ENCODE measurements at regions not wholly inside any gene's neighbourhood (a gene's known extent, or its start where the extent isn't known, plus 50 kb on each side); places are given as distances from the start of the nearest gene placed in this dataset.

DNA sequence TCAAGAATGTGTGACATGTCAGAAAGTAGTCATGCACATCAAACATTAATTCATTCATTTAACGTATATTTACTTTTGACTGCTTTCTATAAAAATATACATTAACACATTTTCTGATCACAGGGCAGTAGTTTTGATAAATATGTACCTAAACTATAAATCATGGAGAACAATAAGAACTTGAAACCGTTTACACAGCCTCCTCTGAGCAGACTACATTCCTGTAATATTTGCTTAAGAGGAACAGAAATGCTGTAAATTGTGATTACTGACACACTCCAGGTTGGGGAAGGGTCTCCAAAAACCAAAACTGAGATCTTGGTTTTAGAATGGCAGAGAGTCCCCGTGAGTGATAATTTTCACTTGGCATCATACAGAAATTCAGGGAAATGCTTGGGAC is 120.7 kb upstream of the PPARGC1A start:
- H3K4me3 ChIP-seq (ENCODE audit: low read length) = no peak overlapping the region
- Mint-ChIP-seq H3K9me3 (peaks cover 4 to 7% of the 10 kb centered on the region in 2 donors), H3K27me3 (ENCODE audit: low read depth in 2 of 2) (no peaks in the 10 kb centered on the region), H3K36me3 (no peaks in the 10 kb centered on the region), H3K4me1 (no peaks in the 10 kb centered on the region), H3K4me3 (no peak overlapping the region), H3K27ac (no peak overlapping the region)
- WGBS (ENCODE audit: insufficient coverage) = 43% methylated on average over 2 of the region's 3 CpGs
- H3K27ac ChIP-seq (ENCODE audit: low read length) = no peak overlapping the region
- peaks cover 3% of the 10 kb centered on the region for H3K9me3 ChIP-seq (ENCODE audit: control insufficient read depth, insufficient read depth, low read length)
- H3K4me1 ChIP-seq (ENCODE audit: control insufficient read depth, insufficient read depth, low read length) = no peaks in the 10 kb centered on the region
- TF ChIP-seq, protein P1, sequence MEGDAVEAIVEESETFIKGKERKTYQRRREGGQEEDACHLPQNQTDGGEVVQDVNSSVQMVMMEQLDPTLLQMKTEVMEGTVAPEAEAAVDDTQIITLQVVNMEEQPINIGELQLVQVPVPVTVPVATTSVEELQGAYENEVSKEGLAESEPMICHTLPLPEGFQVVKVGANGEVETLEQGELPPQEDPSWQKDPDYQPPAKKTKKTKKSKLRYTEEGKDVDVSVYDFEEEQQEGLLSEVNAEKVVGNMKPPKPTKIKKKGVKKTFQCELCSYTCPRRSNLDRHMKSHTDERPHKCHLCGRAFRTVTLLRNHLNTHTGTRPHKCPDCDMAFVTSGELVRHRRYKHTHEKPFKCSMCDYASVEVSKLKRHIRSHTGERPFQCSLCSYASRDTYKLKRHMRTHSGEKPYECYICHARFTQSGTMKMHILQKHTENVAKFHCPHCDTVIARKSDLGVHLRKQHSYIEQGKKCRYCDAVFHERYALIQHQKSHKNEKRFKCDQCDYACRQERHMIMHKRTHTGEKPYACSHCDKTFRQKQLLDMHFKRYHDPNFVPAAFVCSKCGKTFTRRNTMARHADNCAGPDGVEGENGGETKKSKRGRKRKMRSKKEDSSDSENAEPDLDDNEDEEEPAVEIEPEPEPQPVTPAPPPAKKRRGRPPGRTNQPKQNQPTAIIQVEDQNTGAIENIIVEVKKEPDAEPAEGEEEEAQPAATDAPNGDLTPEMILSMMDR (IDR thresholded peaks at IDR 0.05) = no peak
- no peaks in the 10 kb centered on the region for H3K27me3 ChIP-seq (ENCODE audit: control insufficient read depth, insufficient read depth, low read length)
- H3K36me3 ChIP-seq (ENCODE audit: control insufficient read depth, insufficient read depth, low read length) = no peaks in the 10 kb centered on the region
- ATAC-seq (no peak), DNase-seq (no peak)
- intact Hi-C loops (cut with micrococcal nuclease) = no loop called here

DNA sequence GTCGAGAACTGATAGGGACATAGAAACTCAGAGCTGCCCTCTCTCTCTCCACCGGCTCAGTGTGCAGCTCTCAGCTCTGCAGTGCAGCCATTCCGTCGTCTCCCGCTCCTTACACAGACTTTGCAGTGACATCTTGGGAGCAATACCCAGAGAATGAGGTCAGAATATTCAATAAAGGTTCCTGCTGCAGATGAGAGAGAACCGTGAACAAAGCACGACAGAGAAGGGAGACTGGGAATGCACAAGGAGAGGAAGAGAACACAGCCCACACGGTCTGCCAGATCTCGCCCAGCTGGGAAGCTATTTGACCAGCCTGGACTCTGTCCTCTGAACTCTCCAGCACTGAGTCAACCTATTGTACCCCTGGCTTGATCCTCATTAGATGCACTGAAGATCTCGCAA is 118.0 kb upstream of the PPARGC1A start:
- 82% methylated on average over 10 of the region's 10 CpGs for WGBS (ENCODE audit: insufficient coverage)
- no peak overlapping the region for H3K4me3 Mint-ChIP-seq
- H3K27me3 Mint-ChIP-seq (ENCODE audit: low read depth in 2 of 2) = no peaks in the 10 kb centered on the region
- peaks cover 4 to 6% of the 10 kb centered on the region in 2 donors for H3K9me3 Mint-ChIP-seq
- H3K27ac Mint-ChIP-seq = no peak overlapping the region
- H3K36me3 ChIP-seq (ENCODE audit: control insufficient read depth, insufficient read depth, low read length) = no peaks in the 10 kb centered on the region
- no peaks in the 10 kb centered on the region for H3K4me1 ChIP-seq (ENCODE audit: control insufficient read depth, insufficient read depth, low read length)
- TF ChIP-seq, protein P1 (IDR thresholded peaks at IDR 0.05) = no peak
- DNase-seq (no peak), ATAC-seq (no peak)
- no peak overlapping the region for H3K4me3 ChIP-seq (ENCODE audit: low read length)
- no peaks in the 10 kb centered on the region for H3K4me1 Mint-ChIP-seq
- intact Hi-C loops (cut with micrococcal nuclease) = no loop called here
- H3K27me3 ChIP-seq (ENCODE audit: control insufficient read depth, insufficient read depth, low read length) = no peaks in the 10 kb centered on the region
- no peaks in the 10 kb centered on the region for H3K9me3 ChIP-seq (ENCODE audit: control insufficient read depth, insufficient read depth, low read length)
- no peak overlapping the region for H3K27ac ChIP-seq (ENCODE audit: low read length)
- no peaks in the 10 kb centered on the region for H3K36me3 Mint-ChIP-seq

DNA sequence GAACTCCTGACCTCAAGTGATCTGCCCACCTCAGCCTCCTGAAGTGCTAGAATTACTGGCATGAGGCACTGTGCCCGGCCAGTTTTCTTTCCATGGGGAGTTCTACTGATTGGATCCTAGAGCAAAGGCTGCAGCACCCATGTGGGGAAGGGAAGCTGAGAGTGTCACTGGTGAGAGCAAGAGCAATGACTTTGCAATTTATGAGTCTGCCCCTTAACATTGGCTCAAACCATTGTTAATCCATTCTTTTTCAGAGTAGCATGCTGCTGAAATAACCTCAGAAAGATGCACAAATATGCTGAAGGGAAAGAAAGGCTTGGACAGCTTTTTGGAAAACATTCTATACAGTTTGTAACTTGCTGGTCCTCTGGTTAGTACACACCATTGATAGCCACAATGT is 116.4 kb upstream of the PPARGC1A start:
- Mint-ChIP-seq H3K36me3 (no peaks in the 10 kb centered on the region), H3K4me1 (no peaks in the 10 kb centered on the region), H3K27me3 (ENCODE audit: low read depth in 2 of 2) (no peaks in the 10 kb centered on the region), H3K9me3 (peaks cover 6 to 7% of the 10 kb centered on the region in 2 donors), H3K27ac (no peak overlapping the region), H3K4me3 (no peak overlapping the region)
- no peaks in the 10 kb centered on the region for H3K9me3 ChIP-seq (ENCODE audit: control insufficient read depth, insufficient read depth, low read length)
- intact Hi-C loops (cut with micrococcal nuclease) = no loop called here
- ATAC-seq = no peak
- no peaks in the 10 kb centered on the region for H3K27me3 ChIP-seq (ENCODE audit: control insufficient read depth, insufficient read depth, low read length)
- DNase-seq = no peak
- TF ChIP-seq, protein P1 (IDR thresholded peaks at IDR 0.05) = no peak
- WGBS (ENCODE audit: insufficient coverage) = 67% methylated on average over 1 of the region's 1 CpG
- no peak overlapping the region for H3K27ac ChIP-seq (ENCODE audit: low read length)
- H3K36me3 ChIP-seq (ENCODE audit: control insufficient read depth, insufficient read depth, low read length) = no peaks in the 10 kb centered on the region
- no peak overlapping the region for H3K4me3 ChIP-seq (ENCODE audit: low read length)
- no peaks in the 10 kb centered on the region for H3K4me1 ChIP-seq (ENCODE audit: control insufficient read depth, insufficient read depth, low read length)

DNA sequence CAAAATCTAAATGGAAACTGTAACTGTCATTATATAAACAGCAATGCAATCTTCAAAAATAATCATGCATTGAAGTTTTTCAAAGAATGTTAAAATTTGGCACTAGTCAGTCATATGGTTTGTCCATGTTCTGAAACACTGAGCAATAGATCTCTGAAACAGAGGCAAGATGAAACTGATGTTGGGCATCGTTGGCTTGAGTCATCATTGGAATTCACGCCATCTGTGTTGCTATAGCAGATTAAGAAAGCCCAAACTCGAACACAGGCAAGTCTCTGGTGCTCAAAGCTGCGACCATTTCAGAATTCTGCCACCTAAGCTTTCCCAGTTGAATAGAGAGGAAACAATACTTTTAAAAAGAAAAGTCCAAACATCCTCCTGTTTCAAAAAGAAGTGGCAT is 114.1 kb upstream of the PPARGC1A start:
- H3K27me3 Mint-ChIP-seq (ENCODE audit: low read depth in 2 of 2) = no peaks in the 10 kb centered on the region
- no peak overlapping the region for H3K4me3 ChIP-seq (ENCODE audit: low read length)
- no peaks in the 10 kb centered on the region for H3K27me3 ChIP-seq (ENCODE audit: control insufficient read depth, insufficient read depth, low read length)
- no peak overlapping the region for H3K4me3 Mint-ChIP-seq
- H3K36me3 Mint-ChIP-seq = no peaks in the 10 kb centered on the region
- H3K36me3 ChIP-seq (ENCODE audit: control insufficient read depth, insufficient read depth, low read length) = no peaks in the 10 kb centered on the region
- no peak overlapping the region for H3K27ac ChIP-seq (ENCODE audit: low read length)
- peaks cover 6 to 7% of the 10 kb centered on the region in 2 donors for H3K9me3 Mint-ChIP-seq
- H3K9me3 ChIP-seq (ENCODE audit: control insufficient read depth, insufficient read depth, low read length) = peaks cover 3% of the 10 kb centered on the region
- TF ChIP-seq, protein P1 (IDR thresholded peaks at IDR 0.05) = no peak
- no peak for ATAC-seq
- H3K27ac Mint-ChIP-seq = no peak overlapping the region
- WGBS (ENCODE audit: insufficient coverage) = 61% methylated on average over 4 of the region's 4 CpGs
- intact Hi-C loops (cut with micrococcal nuclease) = no loop called here
- no peaks in the 10 kb centered on the region for H3K4me1 ChIP-seq (ENCODE audit: control insufficient read depth, insufficient read depth, low read length)
- H3K4me1 Mint-ChIP-seq = no peaks in the 10 kb centered on the region
- DNase-seq = no peak
